GM12878 (cell line): ENCODE measurements at regions not wholly inside any gene's neighbourhood (a gene's known extent, or its start where the extent isn't known, plus 50 kb on each side); places are given as distances from the start of the nearest gene placed in this dataset.

Source experiments
- ATAC-seq: fragments of 200-7000 bp; cut with Tn5 transposase; 3 replicates; pipeline ENCODE4 v1.9.1; 2020; ENCODE audit warnings: mild to moderate bottlenecking, moderate library complexity
- BruUV-seq: library from RNA; stranded (reverse); fragments of 400-500 nt; replicated peaks from 2 replicates; lab custom pipeline; 2021; lab: Mats Ljungman, UMichigan
- CTCF ChIA-PET: fragments of 300-600 bp; sonication (Branson Sonifier 250); formaldehyde crosslinking; extraction: SDS; loops from one replicate; lab custom pipeline; 2021; ENCODE audit warnings: inconsistent platforms; lab: Yijun Ruan, JAX
- POLR2A ChIA-PET: fragments of 350-600 bp; formaldehyde crosslinking; extraction: SDS; loops from one replicate; lab custom pipeline; 2021; ENCODE audit warnings: inconsistent platforms; lab: Charles Lee
- RAD21 ChIA-PET: fragments of 300-600 bp; sonication (Branson Sonifier 250); formaldehyde crosslinking; loops from one replicate; lab custom pipeline; 2023; ENCODE audit warnings: antibody characterized with exemption; ENCODE audit not compliant: unreplicated experiment; lab: Charles Lee
- SMC1A ChIA-PET: fragments of 300-600 bp; sonication (Branson Sonifier 250); formaldehyde crosslinking; loops from one replicate; lab custom pipeline; 2023; ENCODE audit not compliant: unreplicated experiment, uncharacterized antibody; lab: Charles Lee
- DNase-seq: peaks from one replicate; pipeline ENCODE4 v3.0.0-alpha.2; 2011; ENCODE audit warnings: low read depth, low spot score
- FAIRE-seq: peaks from 3 replicates; lab custom pipeline; 2011; peaks lifted over from hg19 to GRCh38; lab: Jason Lieb, UNC
- H2AFZ ChIP-seq: 2 replicates; pipeline ENCODE4 v1.6.0; 2011; ENCODE audit warnings: low read depth, low read length, control low read depth; ENCODE audit not compliant: control insufficient read depth
- H3K27ac ChIP-seq: 2 replicates; pipeline ENCODE4 v1.5.1; 2011; ENCODE audit warnings: control low read depth; ENCODE audit not compliant: control insufficient read depth, insufficient read depth
- H3K27me3 ChIP-seq, 2 experiments: replicated peaks in 1 of 2; 2 replicates each; pipeline versions ENCODE4 v1.6.0 to v1.6.1; 2011; ENCODE audit warnings: low read length in 1 of 2; ENCODE audit not compliant: control insufficient read depth in 2 of 2, insufficient read depth in 2 of 2
- H3K36me3 ChIP-seq, 2 experiments: 2 replicates each; pipeline ENCODE4 v1.5.1; 2011; ENCODE audit warnings: low read length in 1 of 2; ENCODE audit not compliant: control insufficient read depth in 2 of 2, insufficient read depth in 2 of 2
- H3K4me1 ChIP-seq: 2 replicates; pipeline ENCODE4 v1.6.1; 2011; ENCODE audit warnings: mild to moderate bottlenecking, low read length, moderate library complexity, mixed read lengths; ENCODE audit not compliant: control insufficient read depth, insufficient read depth
- H3K4me2 ChIP-seq: 2 replicates; pipeline ENCODE4 v1.6.0; 2011; ENCODE audit warnings: control low read depth; ENCODE audit not compliant: control insufficient read depth, insufficient read depth
- H3K4me3 ChIP-seq: fragments of 200-600 bp; sonication (generic); 2 replicates; pipeline ENCODE4 v1.5.1; 2016
- H3K79me2 ChIP-seq: 2 replicates; pipeline ENCODE4 v1.6.0; 2011; ENCODE audit warnings: low read length; ENCODE audit not compliant: control insufficient read depth, insufficient read depth
- H3K9ac ChIP-seq: 2 replicates; pipeline ENCODE4 v1.8.0; 2011; ENCODE audit warnings: low read length, control low read depth, mixed read lengths; ENCODE audit not compliant: control insufficient read depth, insufficient read depth
- H3K9me3 ChIP-seq: replicated peaks from 3 replicates; pipeline ENCODE4 v1.5.1; 2011; ENCODE audit warnings: mild to moderate bottlenecking, low read length; ENCODE audit not compliant: control insufficient read depth, insufficient read depth
- H4K20me1 ChIP-seq: 2 replicates; pipeline ENCODE4 v1.6.0; 2011; ENCODE audit not compliant: control insufficient read depth, insufficient read depth
- BHLHE40 ChIP-seq, 2 experiments: fragments of 450-650 bp in 1 of 2; IDR thresholded peaks; 2 replicates each; pipeline ENCODE4 v1.6.1; 2011 to 2017; ENCODE audit warnings: low read depth in 2 of 2, borderline replicate concordance in 1 of 2, improper control_type of control experiment in 1 of 2, low read length in 1 of 2, mild to moderate bottlenecking in 1 of 2
- FOXK2 ChIP-seq: fragments of 450-650 bp; IDR thresholded peaks from 2 replicates; pipeline ENCODE4 v1.6.1; 2017; ENCODE audit warnings: mild to moderate bottlenecking, moderate library complexity
- HCFC1 ChIP-seq: fragments of 150-350 bp; IDR thresholded peaks from 2 replicates; pipeline ENCODE4 v1.6.1; 2014; ENCODE audit warnings: low read length
- IKZF1 ChIP-seq: fragments of 450-650 bp; conservative IDR thresholded peaks from 2 replicates; pipeline ENCODE4 v1.6.1; 2017; ENCODE audit warnings: antibody characterized with exemption, mild to moderate bottlenecking
- IKZF2 ChIP-seq, 2 experiments: fragments of 450-650 bp; IDR thresholded peaks; 2 replicates each; pipeline ENCODE4 v1.6.1; 2017; ENCODE audit warnings: mild to moderate bottlenecking in 2 of 2, moderate library complexity in 2 of 2
- JUND ChIP-seq: IDR thresholded peaks from 2 replicates; pipeline ENCODE4 v1.6.1; 2012; ENCODE audit warnings: low read depth, mild to moderate bottlenecking, low read length, improper control_type of control experiment, moderate library complexity
- MEF2B ChIP-seq: fragments of 450-650 bp; IDR thresholded peaks from 2 replicates; pipeline ENCODE4 v1.6.1; 2018; ENCODE audit warnings: mild to moderate bottlenecking, moderate library complexity; ENCODE audit not compliant: partially characterized antibody, poor library complexity, severe bottlenecking
- NKRF ChIP-seq: fragments of 450-650 bp; conservative IDR thresholded peaks from 2 replicates; pipeline ENCODE4 v1.6.1; 2017; ENCODE audit warnings: mild to moderate bottlenecking, moderate library complexity
- PAX8 ChIP-seq: fragments of 450-650 bp; IDR thresholded peaks from 2 replicates; pipeline ENCODE4 v1.6.1; 2017; ENCODE audit warnings: mild to moderate bottlenecking, moderate library complexity
- PML ChIP-seq: IDR thresholded peaks from 2 replicates; pipeline ENCODE4 v1.6.1; 2012; ENCODE audit warnings: low read length, inconsistent platforms
- RUNX3 ChIP-seq: IDR thresholded peaks from 2 replicates; pipeline ENCODE4 v1.6.1; 2012; ENCODE audit warnings: low read length, inconsistent platforms
- SIN3A ChIP-seq: IDR thresholded peaks from 2 replicates; pipeline ENCODE4 v1.6.1; 2012; ENCODE audit warnings: low read depth, low read length, improper control_type of control experiment
- SP1 ChIP-seq: IDR thresholded peaks from one replicate; pipeline ENCODE4 v1.6.1; 2011; ENCODE audit warnings: low read depth, low read length
- SPI1 ChIP-seq: IDR thresholded peaks from 2 replicates; pipeline ENCODE4 v1.6.1; 2011; ENCODE audit warnings: low read depth, mild to moderate bottlenecking, low read length, moderate library complexity, borderline replicate concordance; ENCODE audit not compliant: insufficient read depth
- WGBS: methylation state at CpG from one replicate; pipeline ENCODE4 v1.1.6; 2016; ENCODE audit warnings: low lambda C conversion rate; ENCODE audit not compliant: insufficient replicate concordance, insufficient coverage; ENCODE audit errors: missing lambda C conversion rate; 5-methylcytosine and 5-hydroxymethylcytosine counted together
- in situ Hi-C: fragments of 300-500 bp; cut with MboI; formaldehyde crosslinking; loops from 9 replicates; pipeline ENCODE4 v1.14.3; 2018; ENCODE audit warnings: mixed read lengths
- intact Hi-C: fragments of 100-400 bp; cut with micrococcal nuclease; formaldehyde crosslinking; loops from one replicate; pipeline ENCODE4 v1.14.2; 2022; ENCODE audit not compliant: unreplicated experiment
- TF ChIP-seq, protein P1 (sequence below): IDR thresholded peaks from 2 replicates; pipeline ENCODE4 v1.6.1; 2011; ENCODE audit warnings: mild to moderate bottlenecking, low read depth, low read length, moderate library complexity; ENCODE audit not compliant: insufficient replicate concordance
- TF ChIP-seq, protein P2 (sequence below): fragments of 450-650 bp; IDR thresholded peaks from 2 replicates; pipeline ENCODE4 v1.6.1; 2017; ENCODE audit warnings: low read depth, mild to moderate bottlenecking, moderate library complexity

DNA sequence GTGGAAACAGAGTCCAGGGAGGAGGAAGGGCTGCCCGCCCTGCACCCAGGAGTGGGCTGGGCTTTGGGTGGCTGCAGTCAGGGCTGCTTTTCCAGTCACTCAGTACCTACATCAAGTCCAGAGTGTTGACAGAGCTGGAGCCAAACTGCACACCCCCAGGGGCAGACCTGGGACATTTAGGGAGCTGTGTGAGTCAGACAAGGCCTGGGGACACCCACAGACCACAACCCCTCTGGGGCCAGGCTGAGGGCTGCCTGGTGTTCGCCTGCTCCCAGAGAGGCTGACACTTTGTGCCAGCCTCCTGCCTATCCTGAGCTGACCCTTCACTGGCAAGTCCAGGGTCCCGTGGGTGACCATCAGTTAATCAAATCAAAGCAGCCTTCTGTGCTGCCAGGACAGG, 240.0 kb downstream of the BCOR start:
- SMC1A ChIA-PET, result interaction anchor here (1.2 kb wide), 1 partner anchor 79 kb away, joined by 3 read pairs; no protein-coding TSS in a partner anchor
- Histone ChIP-seq H3K9me3 (no peaks in the 10 kb centered on the region), H3K27me3 (no peaks in the 10 kb centered on the region), H3K79me2 (peaks cover 9% of the 10 kb centered on the region), H3K36me3 (no peaks in the 10 kb centered on the region), H3K4me1 (peaks cover 58% of the 10 kb centered on the region), H2AFZ (peak overlapping the region; percentile 16; the same call in 1 of the 2 replicates), H3K27ac (peak overlapping the region; percentile 21; the same call in 1 of the 2 replicates), H3K4me2 (no peak overlapping the region), H3K4me3 (no peak overlapping the region), H4K20me1 (no peaks in the 10 kb centered on the region)
- in situ Hi-C loops, result no loop called here
- RAD21 ChIA-PET, result interaction anchor here (1.0 kb wide), 1 partner anchor 41 kb away, joined by 3 read pairs; no protein-coding TSS in a partner anchor
- CTCF ChIA-PET, result no interaction called here
- no peak for FAIRE-seq
- no peak for DNase-seq
- POLR2A ChIA-PET, result no interaction called here
- intact Hi-C loops, result loop anchor here (5.0 to 10.0 kb wide), 2 partner anchors 240 to 317 kb away; partner anchors contain the start of gene BCOR
- 17% methylated on average over 3 of the region's 3 CpGs for WGBS
- BruUV-seq, result no TSS peak
- no peak for TF ChIP-seq PAX8
- TF ChIP-seq HCFC1, result no peak
- no peak for TF ChIP-seq SIN3A
- TF ChIP-seq FOXK2, result no peak
- no peak for TF ChIP-seq PML
- TF ChIP-seq, protein P1, sequence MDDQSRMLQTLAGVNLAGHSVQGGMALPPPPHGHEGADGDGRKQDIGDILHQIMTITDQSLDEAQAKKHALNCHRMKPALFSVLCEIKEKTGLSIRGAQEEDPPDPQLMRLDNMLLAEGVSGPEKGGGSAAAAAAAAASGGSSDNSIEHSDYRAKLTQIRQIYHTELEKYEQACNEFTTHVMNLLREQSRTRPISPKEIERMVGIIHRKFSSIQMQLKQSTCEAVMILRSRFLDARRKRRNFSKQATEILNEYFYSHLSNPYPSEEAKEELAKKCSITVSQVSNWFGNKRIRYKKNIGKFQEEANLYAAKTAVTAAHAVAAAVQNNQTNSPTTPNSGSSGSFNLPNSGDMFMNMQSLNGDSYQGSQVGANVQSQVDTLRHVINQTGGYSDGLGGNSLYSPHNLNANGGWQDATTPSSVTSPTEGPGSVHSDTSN, result no peak
- peak; percentile 68 for TF ChIP-seq RUNX3
- TF ChIP-seq NKRF, result no peak
- peak; percentile 61 for TF ChIP-seq MEF2B
- TF ChIP-seq, protein P2, sequence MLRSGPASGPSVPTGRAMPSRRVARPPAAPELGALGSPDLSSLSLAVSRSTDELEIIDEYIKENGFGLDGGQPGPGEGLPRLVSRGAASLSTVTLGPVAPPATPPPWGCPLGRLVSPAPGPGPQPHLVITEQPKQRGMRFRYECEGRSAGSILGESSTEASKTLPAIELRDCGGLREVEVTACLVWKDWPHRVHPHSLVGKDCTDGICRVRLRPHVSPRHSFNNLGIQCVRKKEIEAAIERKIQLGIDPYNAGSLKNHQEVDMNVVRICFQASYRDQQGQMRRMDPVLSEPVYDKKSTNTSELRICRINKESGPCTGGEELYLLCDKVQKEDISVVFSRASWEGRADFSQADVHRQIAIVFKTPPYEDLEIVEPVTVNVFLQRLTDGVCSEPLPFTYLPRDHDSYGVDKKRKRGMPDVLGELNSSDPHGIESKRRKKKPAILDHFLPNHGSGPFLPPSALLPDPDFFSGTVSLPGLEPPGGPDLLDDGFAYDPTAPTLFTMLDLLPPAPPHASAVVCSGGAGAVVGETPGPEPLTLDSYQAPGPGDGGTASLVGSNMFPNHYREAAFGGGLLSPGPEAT, result no peak
- TF ChIP-seq JUND, result no peak
- TF ChIP-seq IKZF1, result peak; percentile 54
- 0 out of 4 replicates have a peak, but pooled peaks of 1 of the 2 experiments have one; percentile 8 for TF ChIP-seq BHLHE40 (IDR thresholded peaks at IDR 0.05; ENCODE audit: borderline replicate concordance in 1 of 2, low read depth in 2 of 2, low read length in 1 of 2)
- TF ChIP-seq SP1, result no peak
- TF ChIP-seq IKZF2 (IDR thresholded peaks at IDR 0.05), result peak; percentile 7 to 24; a peak in 1 of 4 replicates
- TF ChIP-seq SPI1, result no peak
- TF ChIP-seq, all 136 proteins: peak for 5
- no peak overlapping the region for H3K9ac ChIP-seq
- peak; percentile 4; the same call in 1 of the 3 replicates for ATAC-seq
